HCT116 (cell line): ENCODE measurements at regions not wholly inside any gene's neighbourhood (a gene's known extent, or its start where the extent isn't known, plus 50 kb on each side); places are given as distances from the start of the nearest gene placed in this dataset.
A peak's percentile ranks its signal among the peaks of the same experiment; 100 is the strongest.

Experiments used
- CBX3 ChIP-seq: IDR thresholded peaks from 2 replicates; pipeline ENCODE4 v1.6.1; 2012; ENCODE audit warnings: low read depth
- EGR1 ChIP-seq: IDR thresholded peaks from 2 replicates; pipeline ENCODE4 v1.6.1; 2012; ENCODE audit warnings: low read depth
- ELF1 ChIP-seq: IDR thresholded peaks from 2 replicates; pipeline ENCODE4 v1.6.1; 2012; ENCODE audit warnings: low read depth, borderline replicate concordance
- FOSL1 ChIP-seq: IDR thresholded peaks from 2 replicates; pipeline ENCODE4 v1.6.1; 2012; ENCODE audit warnings: low read depth
- RAD21 ChIP-seq: IDR thresholded peaks from 2 replicates; pipeline ENCODE4 v1.6.1; 2012; ENCODE audit warnings: low read depth, mild to moderate bottlenecking
- SP1 ChIP-seq: IDR thresholded peaks from 2 replicates; pipeline ENCODE4 v1.6.1; 2012; ENCODE audit warnings: low read depth
- SRF ChIP-seq: IDR thresholded peaks from 2 replicates; pipeline ENCODE4 v1.6.1; 2012; ENCODE audit warnings: low read depth
- TCF7L2 ChIP-seq: IDR thresholded peaks from 2 replicates; pipeline ENCODE4 v1.7.0; 2011; ENCODE audit warnings: borderline replicate concordance, inconsistent platforms; ENCODE audit not compliant: insufficient read depth, insufficient read length; ENCODE audit errors: extremely low read depth
- ZFX ChIP-seq: fragments of 450-650 bp; IDR thresholded peaks from 2 replicates; pipeline ENCODE4 v1.6.1; 2017
- ZNF274 ChIP-seq: fragments of 200-500 bp; sonication (Bioruptor generic); IDR thresholded peaks from 2 replicates; pipeline ENCODE4 v1.6.1; 2014; ENCODE audit warnings: mild to moderate bottlenecking, low read depth, low read length, inconsistent platforms
- TF ChIP-seq, protein P1 (sequence below): IDR thresholded peaks from 2 replicates; pipeline ENCODE4 v1.6.1; 2012; ENCODE audit warnings: low read depth
- TF ChIP-seq, protein P2 (sequence below), 3 experiments: fragments of 200-600 bp in 1 of 3; sonication (generic) in 1 of 3; IDR thresholded peaks in 2 of 3; conservative IDR thresholded peaks in 1 of 3; 2 replicates each; pipeline ENCODE4 v1.5.1; 2012 to 2017; ENCODE audit warnings: low read depth in 2 of 3, low read length in 2 of 3, antibody characterized with exemption in 1 of 3, borderline replicate concordance in 1 of 3, control low read depth in 1 of 3, mild to moderate bottlenecking in 1 of 3, mixed read lengths in 1 of 3, mixed run types in 1 of 3, moderate library complexity in 1 of 3; ENCODE audit not compliant: insufficient read depth in 1 of 3

DNA sequence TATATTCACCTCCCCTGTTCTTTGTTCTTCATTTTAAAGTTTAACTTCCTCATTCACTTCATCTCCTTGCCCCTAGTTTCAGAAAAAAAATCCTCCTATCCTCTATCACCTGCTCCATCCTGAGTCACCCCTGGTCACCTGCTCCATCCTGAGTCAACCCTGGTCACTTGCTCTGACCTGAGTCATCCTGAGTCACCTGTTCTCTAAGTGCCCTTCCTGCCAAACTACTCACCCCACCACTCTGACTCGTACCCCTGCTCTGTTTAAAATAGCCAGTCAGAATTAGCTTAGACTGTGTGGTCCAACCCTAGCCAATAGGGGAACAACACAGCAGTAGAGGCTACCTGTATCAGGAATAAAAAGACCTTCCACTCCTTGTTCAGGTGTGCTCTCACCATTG, 716.9 kb downstream of the ZBBX start (continued):
- TF ChIP-seq, protein P1, sequence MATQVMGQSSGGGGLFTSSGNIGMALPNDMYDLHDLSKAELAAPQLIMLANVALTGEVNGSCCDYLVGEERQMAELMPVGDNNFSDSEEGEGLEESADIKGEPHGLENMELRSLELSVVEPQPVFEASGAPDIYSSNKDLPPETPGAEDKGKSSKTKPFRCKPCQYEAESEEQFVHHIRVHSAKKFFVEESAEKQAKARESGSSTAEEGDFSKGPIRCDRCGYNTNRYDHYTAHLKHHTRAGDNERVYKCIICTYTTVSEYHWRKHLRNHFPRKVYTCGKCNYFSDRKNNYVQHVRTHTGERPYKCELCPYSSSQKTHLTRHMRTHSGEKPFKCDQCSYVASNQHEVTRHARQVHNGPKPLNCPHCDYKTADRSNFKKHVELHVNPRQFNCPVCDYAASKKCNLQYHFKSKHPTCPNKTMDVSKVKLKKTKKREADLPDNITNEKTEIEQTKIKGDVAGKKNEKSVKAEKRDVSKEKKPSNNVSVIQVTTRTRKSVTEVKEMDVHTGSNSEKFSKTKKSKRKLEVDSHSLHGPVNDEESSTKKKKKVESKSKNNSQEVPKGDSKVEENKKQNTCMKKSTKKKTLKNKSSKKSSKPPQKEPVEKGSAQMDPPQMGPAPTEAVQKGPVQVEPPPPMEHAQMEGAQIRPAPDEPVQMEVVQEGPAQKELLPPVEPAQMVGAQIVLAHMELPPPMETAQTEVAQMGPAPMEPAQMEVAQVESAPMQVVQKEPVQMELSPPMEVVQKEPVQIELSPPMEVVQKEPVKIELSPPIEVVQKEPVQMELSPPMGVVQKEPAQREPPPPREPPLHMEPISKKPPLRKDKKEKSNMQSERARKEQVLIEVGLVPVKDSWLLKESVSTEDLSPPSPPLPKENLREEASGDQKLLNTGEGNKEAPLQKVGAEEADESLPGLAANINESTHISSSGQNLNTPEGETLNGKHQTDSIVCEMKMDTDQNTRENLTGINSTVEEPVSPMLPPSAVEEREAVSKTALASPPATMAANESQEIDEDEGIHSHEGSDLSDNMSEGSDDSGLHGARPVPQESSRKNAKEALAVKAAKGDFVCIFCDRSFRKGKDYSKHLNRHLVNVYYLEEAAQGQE, result no peak
- TF ChIP-seq ELF1 (no peak), SRF (peak; percentile 30; the same call in 1 of the 2 replicates), ZFX (no peak), CBX3 (peak; percentile 68; the same call in 1 of the 2 replicates), RAD21 (no peak), TCF7L2 (no peak), SP1 (peak; percentile 53), EGR1 (no peak), FOSL1 (peak; percentile 89), ZNF274 (no peak)
- TF ChIP-seq, protein P2, sequence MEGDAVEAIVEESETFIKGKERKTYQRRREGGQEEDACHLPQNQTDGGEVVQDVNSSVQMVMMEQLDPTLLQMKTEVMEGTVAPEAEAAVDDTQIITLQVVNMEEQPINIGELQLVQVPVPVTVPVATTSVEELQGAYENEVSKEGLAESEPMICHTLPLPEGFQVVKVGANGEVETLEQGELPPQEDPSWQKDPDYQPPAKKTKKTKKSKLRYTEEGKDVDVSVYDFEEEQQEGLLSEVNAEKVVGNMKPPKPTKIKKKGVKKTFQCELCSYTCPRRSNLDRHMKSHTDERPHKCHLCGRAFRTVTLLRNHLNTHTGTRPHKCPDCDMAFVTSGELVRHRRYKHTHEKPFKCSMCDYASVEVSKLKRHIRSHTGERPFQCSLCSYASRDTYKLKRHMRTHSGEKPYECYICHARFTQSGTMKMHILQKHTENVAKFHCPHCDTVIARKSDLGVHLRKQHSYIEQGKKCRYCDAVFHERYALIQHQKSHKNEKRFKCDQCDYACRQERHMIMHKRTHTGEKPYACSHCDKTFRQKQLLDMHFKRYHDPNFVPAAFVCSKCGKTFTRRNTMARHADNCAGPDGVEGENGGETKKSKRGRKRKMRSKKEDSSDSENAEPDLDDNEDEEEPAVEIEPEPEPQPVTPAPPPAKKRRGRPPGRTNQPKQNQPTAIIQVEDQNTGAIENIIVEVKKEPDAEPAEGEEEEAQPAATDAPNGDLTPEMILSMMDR (IDR thresholded peaks at IDR 0.05 in 2 of 3, conservative IDR thresholded peaks at IDR 0.05 in 1 of 3; ENCODE audit: borderline replicate concordance in 1 of 3, insufficient read depth in 1 of 3, low read depth in 2 of 3, low read length in 2 of 3), result no peak
